ENCODE measurements at regions not wholly inside any gene's neighbourhood (a gene's known extent, or its start where the extent isn't known, plus 50 kb on each side); places are given as distances from the start of the nearest gene placed in this dataset.
"Not testable (repeated sequence)": the region's sequence is repeated elsewhere in the genome, so short reads cannot be mapped to it uniquely, and the experiment has no call there.

- DNase-seq: no peak
These were observed 107.8 kb upstream of the SPIN4 start for GRCh38 chrX:63458981-63459380.

DNA sequence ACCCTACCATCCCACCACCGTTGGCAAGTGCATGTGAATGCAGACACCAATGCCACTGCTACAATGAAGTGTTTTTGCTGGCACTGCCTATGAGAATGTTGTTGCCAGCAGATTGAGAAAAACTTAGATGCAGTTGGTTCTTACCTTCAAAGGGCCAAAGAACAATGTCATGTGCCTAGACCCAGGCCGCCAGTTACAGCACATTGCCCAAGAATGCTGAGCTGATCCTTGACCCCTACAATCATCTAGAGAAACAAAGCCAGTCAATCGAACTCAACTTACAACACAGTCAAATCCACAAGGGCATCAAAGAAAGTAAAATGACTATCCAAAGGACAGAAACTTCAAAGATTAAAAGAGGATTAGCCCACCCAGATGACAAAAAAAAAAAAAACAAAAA lies 102.4 kb upstream of the SPIN4 start:
- DNase-seq: no peak

DNA sequence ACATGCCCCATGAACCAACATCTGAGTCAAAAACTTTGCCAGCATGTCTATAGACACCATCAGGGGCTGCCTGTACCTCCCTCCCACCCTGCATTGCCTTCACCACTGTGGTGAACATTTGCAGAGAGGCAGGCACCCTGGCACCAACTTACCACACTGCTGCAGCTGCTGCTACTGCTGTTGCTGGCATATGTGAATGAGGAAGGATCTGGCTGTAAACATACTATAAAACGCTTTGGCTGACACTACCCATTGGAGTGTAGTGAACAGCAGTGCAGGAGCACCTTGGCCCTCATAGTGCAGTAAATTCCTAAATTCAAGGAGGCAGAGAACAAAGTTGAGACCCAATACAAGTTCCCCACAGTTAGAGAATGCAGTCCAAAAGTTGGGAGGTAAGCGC lies 90.6 kb upstream of the SPIN4 start:
- DNase-seq: no peak

DNA sequence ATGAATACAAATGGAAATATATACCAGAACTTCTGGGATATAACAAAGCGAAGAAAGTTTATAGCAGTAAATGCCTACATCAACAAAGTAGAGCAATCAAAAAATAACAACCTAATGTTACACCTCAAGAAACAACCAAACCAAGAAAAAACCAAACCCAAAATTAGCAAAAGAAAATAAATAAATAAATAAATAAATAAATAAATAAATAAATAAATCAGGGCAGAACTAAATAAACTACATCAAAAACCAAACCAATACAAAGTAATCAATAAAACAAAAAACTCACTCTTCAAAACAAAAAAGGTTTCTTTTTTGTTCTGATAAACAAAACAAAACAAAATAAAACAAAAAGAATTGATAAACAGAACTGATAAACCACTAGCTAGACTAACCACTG lies 88.4 kb upstream of the SPIN4 start:
- DNase-seq: no peak

GRCh38 chrX:63436865-63437264 lies 85.7 kb upstream of the SPIN4 start:
- no peak for DNase-seq

- DNase-seq: no peak
These were observed 83.5 kb upstream of the SPIN4 start for GRCh38 chrX:63434665-63435064.

- DNase-seq: no peak
These were observed 83.1 kb upstream of the SPIN4 start for GRCh38 chrX:63434206-63434605.

DNA sequence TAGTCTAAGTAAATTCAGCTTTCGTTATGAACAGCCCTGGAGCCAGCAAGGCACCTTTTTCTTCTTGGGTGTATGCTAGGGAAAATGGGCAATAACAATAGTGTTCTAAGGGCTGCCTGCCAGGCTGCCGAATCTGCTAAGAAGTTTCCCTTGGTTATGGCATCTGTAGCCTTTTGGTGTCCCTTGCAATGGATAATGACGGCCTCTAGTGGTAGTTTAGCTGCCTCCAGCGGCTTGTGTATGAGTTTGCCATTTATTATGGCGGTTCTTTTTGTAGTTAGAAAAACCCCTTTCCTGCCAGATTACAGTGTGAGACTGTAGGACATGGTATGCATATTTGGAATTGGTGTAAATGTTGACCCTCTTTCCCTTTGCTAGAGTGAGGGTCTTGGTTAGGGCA lies 78.9 kb upstream of the SPIN4 start:
- DNase-seq: no peak

DNA sequence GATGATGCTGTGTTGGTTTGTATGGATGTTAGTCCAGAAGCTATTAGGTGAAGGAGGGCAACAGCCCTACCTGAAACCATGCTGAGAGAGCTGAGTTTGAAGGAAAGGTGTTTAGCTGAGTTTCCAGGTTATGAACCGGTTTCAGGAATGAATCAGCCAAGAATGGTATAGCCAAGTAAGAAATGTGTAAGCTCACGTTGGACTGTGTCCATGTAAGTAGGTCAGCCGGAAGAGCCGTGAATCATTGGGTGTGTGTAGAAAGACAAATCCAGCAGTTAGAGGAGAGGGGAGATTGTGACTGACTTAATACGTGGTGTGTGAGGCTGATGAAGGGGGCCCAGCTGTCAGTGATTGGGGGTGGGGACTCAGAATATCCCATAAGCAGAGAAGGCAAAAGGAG lies 77.2 kb upstream of the SPIN4 start:
- no peak for DNase-seq

- DNase-seq: no peak
These were observed 75.4 kb upstream of the SPIN4 start for GRCh38 chrX:63426519-63426918.

DNA sequence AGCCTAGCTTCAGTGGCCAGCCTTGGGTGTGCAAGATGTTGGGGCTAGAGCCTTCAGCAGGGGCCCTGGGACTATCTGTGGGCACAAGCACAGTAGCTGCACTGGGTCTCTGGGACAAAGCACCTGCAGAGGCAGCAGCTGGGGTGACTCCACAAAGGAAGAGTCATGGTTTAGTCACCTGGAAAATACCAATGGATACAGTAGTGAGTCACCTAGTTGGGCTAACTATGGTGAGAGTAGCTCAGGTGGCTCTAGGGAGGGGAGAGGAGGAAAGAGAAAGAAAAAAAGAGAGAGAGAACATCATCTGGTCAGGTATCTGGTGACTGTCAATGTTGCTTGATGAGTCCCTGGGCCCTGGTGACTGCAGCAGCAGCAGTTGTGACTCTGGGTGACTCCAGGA lies 72.9 kb upstream of the SPIN4 start:
- DNase-seq: no peak

DNA sequence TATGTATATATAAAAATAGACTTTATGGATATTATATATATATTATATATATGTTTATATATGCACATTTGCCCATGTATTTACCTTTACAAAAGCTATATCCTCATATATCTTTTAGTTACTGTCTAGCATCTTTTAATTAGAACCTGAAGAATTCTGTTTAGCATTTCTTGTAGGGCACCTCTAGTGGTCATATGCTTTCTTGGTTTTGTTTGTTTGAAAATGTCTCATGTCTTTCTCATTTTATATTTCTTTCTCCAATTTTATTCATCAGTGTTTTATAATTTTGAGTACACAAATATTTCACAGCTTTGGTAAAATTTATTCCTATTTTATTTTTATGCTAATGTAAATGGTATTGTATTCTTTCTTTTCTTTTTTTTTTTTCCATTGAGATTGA lies 70.3 kb upstream of the SPIN4 start:
- DNase-seq: no peak

DNA sequence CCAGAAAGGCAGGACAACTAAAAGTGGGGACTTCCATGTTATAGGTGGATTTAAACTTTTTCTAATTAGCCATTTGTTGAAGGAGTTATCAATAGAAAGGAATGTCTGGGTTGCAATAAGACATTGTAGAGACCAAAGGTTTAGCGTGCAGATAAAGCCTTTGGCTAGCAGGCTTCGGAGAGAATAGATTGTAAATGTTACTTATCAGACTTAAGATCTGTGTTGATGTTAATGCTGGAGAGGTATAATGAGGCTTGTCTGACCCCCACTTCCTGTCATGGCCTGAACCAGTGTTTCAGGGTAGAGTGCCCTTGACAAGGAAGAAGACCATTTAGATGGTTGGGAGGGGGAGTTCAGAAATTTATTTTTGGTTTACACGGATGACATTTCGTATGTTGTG lies 67.1 kb upstream of the SPIN4 start:
- DNase-seq: no peak

GRCh38 chrX:63417649-63418048 lies 66.5 kb upstream of the SPIN4 start:
- DNase-seq: no peak

DNA sequence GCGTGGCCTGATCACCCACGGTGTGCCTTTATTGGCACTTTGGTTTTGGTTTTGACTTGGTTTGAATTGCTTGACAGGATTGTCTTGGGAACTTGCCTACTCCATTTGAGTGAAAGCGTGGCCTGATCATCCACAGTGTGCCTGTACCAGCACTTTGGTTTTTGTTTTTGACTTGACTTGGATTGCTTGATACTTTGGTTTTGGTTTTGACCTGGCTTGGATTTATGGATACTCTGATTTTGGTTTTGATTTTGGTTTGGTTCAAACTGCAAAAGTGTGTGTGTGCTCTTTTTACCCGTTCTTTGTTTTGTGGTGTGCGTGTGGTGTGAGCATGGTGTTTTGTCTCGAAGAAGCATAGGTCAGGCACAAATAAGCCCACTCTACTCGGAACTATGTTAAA lies 58.8 kb upstream of the SPIN4 start:
- not testable (repeated sequence) for DNase-seq

GRCh38 chrX:63408050-63408449 lies 56.9 kb upstream of the SPIN4 start:
- no peak for DNase-seq

GRCh38 chrX:63404332-63404731 lies 53.2 kb upstream of the SPIN4 start:
- no peak for DNase-seq

DNA sequence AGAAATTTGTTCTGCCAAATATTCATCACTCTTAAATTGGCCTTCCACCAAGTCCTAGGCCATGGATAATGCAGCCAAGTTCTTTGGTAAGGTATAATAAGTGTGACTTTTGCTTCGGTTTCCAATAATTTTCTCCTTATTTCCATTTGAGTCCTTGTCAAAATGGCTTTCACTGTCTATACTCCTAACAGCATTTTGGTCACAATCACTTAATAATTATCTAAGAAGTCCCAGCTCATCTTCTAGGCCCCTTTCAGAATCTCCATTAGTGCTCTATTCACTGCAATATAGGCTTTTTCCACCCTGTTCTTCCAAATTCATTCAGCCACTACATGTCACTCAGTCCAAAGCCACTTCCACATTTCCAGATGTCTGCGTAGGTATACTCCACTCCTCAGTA lies 51.0 kb upstream of the SPIN4 start:
- no peak for DNase-seq
